ENCODE measurements at regions not wholly inside any gene's neighbourhood (a gene's known extent, or its start where the extent isn't known, plus 50 kb on each side); places are given as distances from the start of the nearest gene placed in this dataset.

GRCh38 chr11:130703489-130704190 lies 212.6 kb downstream of the SNX19 start:
- TF ChIP-seq CTCF (IDR thresholded peaks at IDR 0.05): no peak
- TF ChIP-seq POLR2A (IDR thresholded peaks at IDR 0.05): no peak
